ENCODE measurements at regions not wholly inside any gene's neighbourhood (a gene's known extent, or its start where the extent isn't known, plus 50 kb on each side); places are given as distances from the start of the nearest gene placed in this dataset.

DNA sequence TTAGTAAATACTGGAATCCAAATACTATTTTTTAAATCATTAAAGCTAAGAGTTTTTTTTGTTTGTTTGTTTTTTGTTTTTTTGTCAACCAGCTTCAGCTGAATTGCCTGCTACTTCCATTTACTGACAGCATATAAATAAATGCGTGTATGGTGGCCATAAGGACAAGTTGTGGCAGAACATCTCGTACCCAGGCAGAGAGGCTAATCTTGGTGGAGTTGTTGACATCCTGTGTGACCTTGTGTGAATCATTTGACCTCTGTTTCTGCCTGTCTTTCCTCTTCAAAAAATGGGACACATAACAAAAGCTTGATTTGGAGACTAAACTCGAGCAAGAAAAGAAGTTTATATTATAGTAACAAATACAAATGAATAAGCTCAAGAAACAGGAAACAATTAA, 734.2 kb downstream of the MCTP2 start:
- intact Hi-C loops (cut with DNase I; ENCODE audit: low total_unique reads): no loop called here
- no peak for DNase-seq
- no peak for TF ChIP-seq CTCF (IDR thresholded peaks at IDR 0.05)
- Histone ChIP-seq H3K9me3 (peaks cover 0 to 5% (median 0%) of the 10 kb centered on the region in 3 donors), H3K27ac (no peak overlapping the region), H3K27me3 (no peaks in the 10 kb centered on the region), H3K4me3 (no peak overlapping the region), H3K36me3 (no peaks in the 10 kb centered on the region), H3K4me1 (peaks cover 0 to 22% (median 3%) of the 10 kb centered on the region in 4 donors)

DNA sequence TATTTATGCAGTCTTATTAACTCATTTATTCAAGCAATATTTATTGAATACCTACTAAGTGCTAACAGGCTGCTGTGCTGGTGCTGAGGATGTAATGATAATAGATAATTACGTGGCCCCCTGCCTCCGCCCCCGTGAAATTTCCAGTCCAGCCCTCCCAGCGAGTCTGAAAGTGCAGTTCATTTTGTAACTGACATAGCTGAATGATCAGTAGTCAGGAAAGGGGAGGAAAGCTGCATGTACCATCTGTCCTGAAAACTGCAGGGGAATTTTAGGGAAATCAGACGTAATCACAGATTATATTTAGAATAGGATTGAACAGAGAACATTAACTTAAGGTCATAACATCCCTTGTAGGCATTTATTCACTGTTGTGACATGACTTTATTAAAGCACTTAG, 736.8 kb downstream of the MCTP2 start:
- no peak overlapping the region for H3K27ac ChIP-seq

DNA sequence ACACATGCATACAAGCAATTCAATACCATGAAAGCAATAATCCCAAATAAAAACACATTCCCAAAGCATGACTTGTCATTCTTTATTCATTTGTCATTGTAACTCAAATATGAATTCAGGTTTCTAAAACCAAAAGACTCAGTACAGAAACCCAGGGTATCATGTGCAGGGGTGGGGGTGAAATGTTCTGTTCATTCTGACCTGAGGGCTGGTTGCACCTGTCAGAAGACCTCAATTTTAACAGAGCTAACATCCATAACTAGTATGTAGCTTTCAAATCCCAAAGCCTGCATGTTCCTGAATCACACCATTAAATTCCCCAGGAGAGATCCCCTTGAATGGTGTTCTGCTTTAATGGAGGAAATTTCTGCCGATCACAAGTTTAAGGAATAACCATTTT, 738.7 kb downstream of the MCTP2 start:
- no peak for TF ChIP-seq CTCF (IDR thresholded peaks at IDR 0.05)
- DNase-seq: no peak
- H3K36me3 ChIP-seq: no peaks in the 10 kb centered on the region
- H3K9me3 ChIP-seq: no peaks in the 10 kb centered on the region
- H3K27me3 ChIP-seq: no peaks in the 10 kb centered on the region
- intact Hi-C loops (cut with DNase I; ENCODE audit: low total_unique reads): no loop called here
- H3K4me3 ChIP-seq: no peak overlapping the region
- H3K27ac ChIP-seq: no peak overlapping the region
- H3K4me1 ChIP-seq: peaks cover 0 to 24% (median 3%) of the 10 kb centered on the region in 4 donors

More for the DNA sequence above, 736.8 kb downstream of the MCTP2 start:
- TF ChIP-seq CTCF (IDR thresholded peaks at IDR 0.05): no peak
- H3K4me3 ChIP-seq: no peak overlapping the region
- no peaks in the 10 kb centered on the region for H3K36me3 ChIP-seq
- DNase-seq: no peak
- H3K9me3 ChIP-seq: no peaks in the 10 kb centered on the region
- H3K4me1 ChIP-seq: peaks cover 0 to 27% (median 3%) of the 10 kb centered on the region in 4 donors
- intact Hi-C loops (cut with DNase I; ENCODE audit: low total_unique reads): no loop called here
- H3K27me3 ChIP-seq: no peaks in the 10 kb centered on the region

DNA sequence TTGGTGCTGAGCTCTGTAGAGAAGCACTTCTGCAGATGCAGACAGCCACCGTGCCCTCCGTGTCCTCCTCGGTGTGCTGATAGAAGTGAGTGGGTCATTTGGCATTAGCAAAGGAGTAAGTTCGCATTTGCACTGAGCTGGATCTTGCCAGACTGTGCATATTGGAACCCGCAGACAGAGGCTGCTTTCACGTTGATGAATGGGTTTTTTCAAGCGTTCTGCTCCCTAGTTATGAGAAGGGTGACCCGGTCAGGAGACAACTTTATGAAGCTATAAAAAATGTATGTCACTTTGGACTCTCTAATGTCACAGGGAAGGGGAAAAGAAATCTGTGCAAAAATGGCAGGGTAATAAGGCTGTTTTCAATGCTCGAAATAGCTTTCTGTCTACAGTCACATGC, 739.4 kb downstream of the MCTP2 start:
- no peak for DNase-seq
- TF ChIP-seq CTCF (IDR thresholded peaks at IDR 0.05): no peak

DNA sequence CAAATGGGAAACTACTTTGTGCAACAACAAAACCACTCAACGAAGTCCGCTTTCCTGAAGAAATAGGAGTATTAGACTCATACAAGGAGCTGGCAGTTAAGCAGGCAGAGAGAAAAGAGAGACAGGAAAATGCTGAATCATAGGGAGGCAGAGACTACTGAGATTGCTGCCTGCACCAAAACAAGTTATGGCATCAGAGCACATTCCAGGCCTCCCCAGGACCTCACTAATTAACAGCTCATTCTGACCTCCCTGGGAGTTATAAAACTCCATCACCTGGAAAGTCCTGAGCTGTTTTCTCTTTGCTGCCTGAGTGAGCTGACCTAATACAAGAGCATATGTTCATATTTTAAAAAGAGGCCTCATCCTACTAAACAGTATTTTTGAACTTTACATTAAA, 741.0 kb downstream of the MCTP2 start:
- H3K27ac ChIP-seq: peak overlapping the region in 1 of 2 donors; percentile 11
- intact Hi-C loops (cut with DNase I; ENCODE audit: low total_unique reads): no loop called here
- DNase-seq: no peak
- H3K9me3 ChIP-seq: no peaks in the 10 kb centered on the region
- H3K36me3 ChIP-seq: no peaks in the 10 kb centered on the region
- TF ChIP-seq CTCF (IDR thresholded peaks at IDR 0.05): no peak
- no peak overlapping the region for H3K4me3 ChIP-seq
- H3K4me1 ChIP-seq: peaks cover 0 to 14% (median 0%) of the 10 kb centered on the region in 4 donors
- no peaks in the 10 kb centered on the region for H3K27me3 ChIP-seq

More for the DNA sequence above, 739.4 kb downstream of the MCTP2 start:
- no peaks in the 10 kb centered on the region for H3K27me3 ChIP-seq
- peaks cover 0 to 17% (median 0%) of the 10 kb centered on the region in 4 donors for H3K4me1 ChIP-seq
- intact Hi-C loops (cut with DNase I; ENCODE audit: low total_unique reads): no loop called here
- no peaks in the 10 kb centered on the region for H3K9me3 ChIP-seq
- H3K36me3 ChIP-seq: no peaks in the 10 kb centered on the region
- H3K4me3 ChIP-seq: no peak overlapping the region
- no peak overlapping the region for H3K27ac ChIP-seq

DNA sequence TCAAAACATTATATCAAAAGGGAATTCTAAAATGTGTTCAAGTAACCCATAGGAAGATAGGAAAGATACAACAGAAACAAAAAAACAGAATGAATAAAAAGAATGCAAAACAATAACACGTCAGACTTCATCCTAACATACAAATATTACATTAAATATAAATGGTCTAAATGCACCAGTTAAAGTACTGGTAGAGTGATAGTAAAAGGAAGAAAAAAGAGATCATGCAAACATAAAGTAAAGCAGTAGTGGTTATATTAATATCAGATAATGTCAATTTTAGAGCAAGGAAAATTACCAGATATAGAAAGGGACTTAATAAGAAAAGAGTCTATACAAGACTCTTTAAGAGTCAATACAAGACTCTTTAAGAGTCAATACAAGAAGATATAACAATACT, 755.7 kb downstream of the MCTP2 start:
- Histone ChIP-seq H3K9me3 (peaks cover 0 to 7% (median 0%) of the 10 kb centered on the region in 3 donors), H3K36me3 (no peaks in the 10 kb centered on the region)
- intact Hi-C loops (cut with DNase I; ENCODE audit: low total_unique reads): no loop called here

More for the DNA sequence above, 755.7 kb downstream of the MCTP2 start:
- H3K27me3 ChIP-seq: no peaks in the 10 kb centered on the region
- H3K4me1 ChIP-seq: no peaks in the 10 kb centered on the region
- no peak for TF ChIP-seq CTCF (IDR thresholded peaks at IDR 0.05)
- no peak for DNase-seq
- no peak overlapping the region for H3K27ac ChIP-seq
- no peak overlapping the region for H3K4me3 ChIP-seq
